Kasumi-1 (cell line): ENCODE measurements at regions not wholly inside any gene's neighbourhood (a gene's known extent, or its start where the extent isn't known, plus 50 kb on each side); places are given as distances from the start of the nearest gene placed in this dataset.
"Not testable (repeated sequence)": the region's sequence is repeated elsewhere in the genome, so short reads cannot be mapped to it uniquely, and the experiment has no call there.

Source experiments
- DNase-seq, 2 experiments: peaks; one replicate each; lab custom pipeline; 2025; lab: John Stamatoyannopoulos, UW

- no peak for DNase-seq
These were observed 113.1 kb downstream of the ZNF648 start for GRCh38 chr1:181948372-181948771.

GRCh38 chr1:181947441-181947840 is 114.1 kb downstream of the ZNF648 start:
- DNase-seq = peak; percentile 10 to 31

GRCh38 chr1:181936768-181937581 is 124.5 kb downstream of the ZNF648 start:
- peak; percentile 56 to 60 for DNase-seq

GRCh38 chr1:181936269-181936668 is 125.2 kb downstream of the ZNF648 start:
- DNase-seq = no peak

GRCh38 chr1:181931873-181932272 is 129.6 kb downstream of the ZNF648 start:
- no peak for DNase-seq

- DNase-seq = no peak
These were observed 131.3 kb downstream of the ZNF648 start for GRCh38 chr1:181930187-181930586.

GRCh38 chr1:181926697-181927096 is 134.8 kb downstream of the ZNF648 start:
- DNase-seq = no peak

- not testable (repeated sequence) for DNase-seq
These were observed 137.5 kb downstream of the ZNF648 start for GRCh38 chr1:181924034-181924433.

GRCh38 chr1:181919542-181919941 is 142.0 kb downstream of the ZNF648 start:
- no peak for DNase-seq

GRCh38 chr1:181918880-181919525 is 142.5 kb downstream of the ZNF648 start:
- no peak for DNase-seq

- DNase-seq = no peak
These were observed 149.8 kb downstream of the ZNF648 start for GRCh38 chr1:181911715-181912114.

- DNase-seq = peak in 1 of 2 experiments; percentile 1
These were observed 150.6 kb downstream of the ZNF648 start for GRCh38 chr1:181910905-181911304.

GRCh38 chr1:181909010-181909409 is 152.5 kb downstream of the ZNF648 start:
- DNase-seq = no peak

- no peak for DNase-seq
These were observed 154.9 kb downstream of the ZNF648 start for GRCh38 chr1:181906631-181907030.

GRCh38 chr1:181905944-181906597 is 155.4 kb downstream of the ZNF648 start:
- no peak for DNase-seq

GRCh38 chr1:181898773-181899172 is 162.7 kb downstream of the ZNF648 start:
- DNase-seq = no peak

- DNase-seq = no peak
These were observed 164.7 kb downstream of the ZNF648 start for GRCh38 chr1:181896824-181897223.

- DNase-seq = no peak
These were observed 167.1 kb downstream of the ZNF648 start for GRCh38 chr1:181894439-181894859.

GRCh38 chr1:181893937-181894336 is 167.6 kb downstream of the ZNF648 start:
- no peak for DNase-seq

GRCh38 chr1:181893150-181893549 is 168.4 kb downstream of the ZNF648 start:
- DNase-seq = not testable (repeated sequence)

- no peak for DNase-seq
These were observed 188.9 kb downstream of the ZNF648 start for GRCh38 chr1:181872562-181872961.

GRCh38 chr1:181863736-181864135 is 197.8 kb downstream of the ZNF648 start:
- DNase-seq = no peak

- no peak for DNase-seq
These were observed 198.5 kb downstream of the ZNF648 start for GRCh38 chr1:181863006-181863405.
